Smooth muscle cell (in vitro differentiated cells): ENCODE measurements at regions not wholly inside any gene's neighbourhood (a gene's known extent, or its start where the extent isn't known, plus 50 kb on each side); places are given as distances from the start of the nearest gene placed in this dataset.

Source experiments
- DNase-seq: peaks from one replicate; lab custom pipeline; 2025; ENCODE audit not compliant: unreplicated experiment; lab: John Stamatoyannopoulos, UW
- H2AFZ ChIP-seq: fragments of 200-600 bp; sonication (generic); 2 replicates; pipeline ENCODE4 v1.6.0; 2016; ENCODE audit warnings: antibody characterized with exemption, low read depth, mild to moderate bottlenecking
- H3F3A ChIP-seq: fragments of 200-600 bp; sonication (generic); 2 replicates; pipeline ENCODE4 v1.6.0; 2017; ENCODE audit warnings: antibody characterized with exemption, low read depth
- H3K27ac ChIP-seq: fragments of 200-600 bp; sonication (generic); 2 replicates; pipeline ENCODE4 v1.5.1; 2016; ENCODE audit warnings: low read depth, mild to moderate bottlenecking
- H3K27me3 ChIP-seq: fragments of 200-600 bp; sonication (generic); 2 replicates; pipeline ENCODE4 v1.6.1; 2016; ENCODE audit warnings: low read depth, mild to moderate bottlenecking
- H3K36me3 ChIP-seq: fragments of 200-600 bp; sonication (generic); 2 replicates; pipeline ENCODE4 v1.5.1; 2016; ENCODE audit warnings: low read depth
- H3K4me1 ChIP-seq: fragments of 200-600 bp; sonication (generic); 2 replicates; pipeline ENCODE4 v1.5.1; 2016; ENCODE audit warnings: low read depth
- H3K4me2 ChIP-seq: fragments of 200-600 bp; sonication (generic); 2 replicates; pipeline ENCODE4 v1.6.0; 2016; ENCODE audit warnings: mild to moderate bottlenecking
- H3K4me3 ChIP-seq: fragments of 200-600 bp; sonication (generic); 2 replicates; pipeline ENCODE4 v1.5.1; 2016; ENCODE audit warnings: mild to moderate bottlenecking
- H3K79me2 ChIP-seq: fragments of 200-600 bp; sonication (generic); 2 replicates; pipeline ENCODE4 v1.6.0; 2016; ENCODE audit warnings: low read depth, mild to moderate bottlenecking
- H3K9ac ChIP-seq: fragments of 200-600 bp; sonication (generic); 2 replicates; pipeline ENCODE4 v1.6.0; 2016; ENCODE audit warnings: low read depth
- H3K9me3 ChIP-seq: fragments of 200-600 bp; sonication (generic); replicated peaks from 2 replicates; pipeline ENCODE4 v1.5.1; 2016; ENCODE audit warnings: low read depth
- H4K20me1 ChIP-seq: fragments of 200-600 bp; sonication (generic); 2 replicates; pipeline ENCODE4 v1.6.0; 2016; ENCODE audit warnings: low read depth
- CTCF ChIP-seq: fragments of 200-600 bp; sonication (generic); IDR thresholded peaks from 2 replicates; pipeline ENCODE4 v1.5.1; 2017; ENCODE audit warnings: borderline replicate concordance, mild to moderate bottlenecking, antibody characterized with exemption; ENCODE audit not compliant: insufficient read depth, poor library complexity, severe bottlenecking
- WGBS: methylation state at CpG from one replicate; pipeline ENCODE4 v1.1.7; 2016; ENCODE audit warnings: low lambda C conversion rate; 5-methylcytosine and 5-hydroxymethylcytosine counted together

GRCh38 chr13:37230346-37230745 is 124.9 kb upstream of the CSNK1A1L start:
- no peaks in the 10 kb centered on the region for H3K27me3 ChIP-seq
- no peak overlapping the region for H3K27ac ChIP-seq
- H3F3A ChIP-seq = peaks cover 8% of the 10 kb centered on the region
- no peak overlapping the region for H3K4me3 ChIP-seq
- no peak overlapping the region for H3K4me2 ChIP-seq
- no peaks in the 10 kb centered on the region for H3K9me3 ChIP-seq
- H2AFZ ChIP-seq = no peak overlapping the region
- no peaks in the 10 kb centered on the region for H3K79me2 ChIP-seq
- H4K20me1 ChIP-seq = no peaks in the 10 kb centered on the region
- TF ChIP-seq CTCF = no peak
- DNase-seq = no peak
- no peak overlapping the region for H3K9ac ChIP-seq
- peaks cover 7% of the 10 kb centered on the region for H3K36me3 ChIP-seq
- no peaks in the 10 kb centered on the region for H3K4me1 ChIP-seq

- Histone ChIP-seq H3K79me2 (no peaks in the 10 kb centered on the region), H3K9me3 (no peaks in the 10 kb centered on the region), H4K20me1 (no peaks in the 10 kb centered on the region)
Measured at GRCh38 chr13:37229931-37230330, 124.5 kb upstream of the CSNK1A1L start.

GRCh38 chr13:37226971-37227370 is 121.5 kb upstream of the CSNK1A1L start:
- H3K4me1 ChIP-seq = no peaks in the 10 kb centered on the region
- H3K4me2 ChIP-seq = no peak overlapping the region
- no peaks in the 10 kb centered on the region for H3K79me2 ChIP-seq
- no peak overlapping the region for H3K4me3 ChIP-seq
- H3K27me3 ChIP-seq = no peaks in the 10 kb centered on the region
- no peak for DNase-seq
- TF ChIP-seq CTCF = no peak
- no peak overlapping the region for H3K27ac ChIP-seq
- peaks cover 10% of the 10 kb centered on the region for H3F3A ChIP-seq
- no peaks in the 10 kb centered on the region for H3K9me3 ChIP-seq
- 71% methylated on average over 4 of the region's 4 CpGs for WGBS
- H2AFZ ChIP-seq = no peak overlapping the region
- H3K36me3 ChIP-seq = no peaks in the 10 kb centered on the region
- no peaks in the 10 kb centered on the region for H4K20me1 ChIP-seq
- H3K9ac ChIP-seq = no peak overlapping the region

More at GRCh38 chr13:37229931-37230330, 124.5 kb upstream of the CSNK1A1L start:
- no peak for DNase-seq
- 0% methylated on average over 1 of the region's 1 CpG for WGBS
- Histone ChIP-seq H3K27me3 (no peaks in the 10 kb centered on the region), H3K4me3 (no peak overlapping the region), H3K9ac (no peak overlapping the region), H3K27ac (no peak overlapping the region), H3K4me2 (no peak overlapping the region), H3K36me3 (peaks cover 7% of the 10 kb centered on the region), H3F3A (peaks cover 10% of the 10 kb centered on the region), H2AFZ (no peak overlapping the region), H3K4me1 (no peaks in the 10 kb centered on the region)
- no peak for TF ChIP-seq CTCF

- Histone ChIP-seq H3K27me3 (no peaks in the 10 kb centered on the region), H3K4me3 (no peak overlapping the region), H3F3A (peaks cover 10% of the 10 kb centered on the region), H2AFZ (peak overlapping the region; percentile 80), H3K36me3 (no peaks in the 10 kb centered on the region), H3K27ac (peak overlapping the region; percentile 56), H4K20me1 (no peaks in the 10 kb centered on the region), H3K9me3 (no peaks in the 10 kb centered on the region), H3K4me2 (peak overlapping the region; percentile 58), H3K4me1 (no peaks in the 10 kb centered on the region), H3K79me2 (no peaks in the 10 kb centered on the region), H3K9ac (no peak overlapping the region)
- 22% methylated on average over 1 of the region's 1 CpG for WGBS
- no peak for DNase-seq
- TF ChIP-seq CTCF = no peak
Measured at GRCh38 chr13:37225414-37226070, 120.1 kb upstream of the CSNK1A1L start.
